RWPE1 (cell line): ENCODE measurements at regions not wholly inside any gene's neighbourhood (a gene's known extent, or its start where the extent isn't known, plus 50 kb on each side); places are given as distances from the start of the nearest gene placed in this dataset.

Experiments used
- CTCF ChIA-PET: fragments of 350-600 bp; sonication (Branson Sonifier 250); formaldehyde crosslinking; extraction: SDS; loops from one replicate; lab custom pipeline; 2021; lab: Yijun Ruan, JAX
- POLR2A ChIA-PET: fragments of 400-600 bp; formaldehyde crosslinking; extraction: SDS; loops from one replicate; lab custom pipeline; 2020; ENCODE audit warnings: antibody characterized with exemption; ENCODE audit not compliant: low non-redundant PET; lab: Yijun Ruan, JAX
- DNase-seq: peaks from one replicate; pipeline ENCODE4 v3.0.0; 2012; ENCODE audit warnings: low spot score
- H3K27ac ChIP-seq: fragments of 450-650 bp; 2 replicates; pipeline ENCODE4 v1.5.1; 2017
- TF ChIP-seq, protein P1 (sequence below): fragments of 450-650 bp; conservative IDR thresholded peaks from 2 replicates; pipeline ENCODE4 v1.5.1; 2017; ENCODE audit warnings: low read depth, mild to moderate bottlenecking

DNA sequence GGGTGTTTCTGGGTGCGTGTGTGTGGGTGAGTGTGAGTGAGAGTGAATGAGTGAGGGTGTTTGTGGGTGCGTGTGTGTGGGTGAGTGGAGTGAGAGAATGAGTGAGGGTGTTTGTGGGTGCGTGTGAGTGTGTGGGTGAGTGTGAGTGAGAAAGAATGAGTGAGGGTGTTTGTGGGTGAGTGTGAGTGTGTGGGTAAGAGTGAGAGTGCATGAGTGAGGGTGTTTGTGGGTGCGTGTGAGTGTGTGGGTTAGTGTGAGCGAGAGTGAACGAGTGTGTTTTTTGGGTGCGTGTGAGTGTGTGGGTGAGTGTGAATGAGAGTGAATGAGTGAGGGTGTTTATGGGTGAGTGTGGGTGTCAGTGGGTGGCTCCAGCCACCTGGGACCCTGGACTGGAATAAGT is 1676.1 kb upstream of the TENM3 start:
- DNase-seq = no peak
- H3K27ac ChIP-seq = no peak overlapping the region
- POLR2A ChIA-PET = no interaction called here
- TF ChIP-seq, protein P1, sequence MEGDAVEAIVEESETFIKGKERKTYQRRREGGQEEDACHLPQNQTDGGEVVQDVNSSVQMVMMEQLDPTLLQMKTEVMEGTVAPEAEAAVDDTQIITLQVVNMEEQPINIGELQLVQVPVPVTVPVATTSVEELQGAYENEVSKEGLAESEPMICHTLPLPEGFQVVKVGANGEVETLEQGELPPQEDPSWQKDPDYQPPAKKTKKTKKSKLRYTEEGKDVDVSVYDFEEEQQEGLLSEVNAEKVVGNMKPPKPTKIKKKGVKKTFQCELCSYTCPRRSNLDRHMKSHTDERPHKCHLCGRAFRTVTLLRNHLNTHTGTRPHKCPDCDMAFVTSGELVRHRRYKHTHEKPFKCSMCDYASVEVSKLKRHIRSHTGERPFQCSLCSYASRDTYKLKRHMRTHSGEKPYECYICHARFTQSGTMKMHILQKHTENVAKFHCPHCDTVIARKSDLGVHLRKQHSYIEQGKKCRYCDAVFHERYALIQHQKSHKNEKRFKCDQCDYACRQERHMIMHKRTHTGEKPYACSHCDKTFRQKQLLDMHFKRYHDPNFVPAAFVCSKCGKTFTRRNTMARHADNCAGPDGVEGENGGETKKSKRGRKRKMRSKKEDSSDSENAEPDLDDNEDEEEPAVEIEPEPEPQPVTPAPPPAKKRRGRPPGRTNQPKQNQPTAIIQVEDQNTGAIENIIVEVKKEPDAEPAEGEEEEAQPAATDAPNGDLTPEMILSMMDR = no peak
- CTCF ChIA-PET = no interaction called here

GRCh38 chr4:180571516-180572055 is 1671.6 kb upstream of the TENM3 start:
- no peak for DNase-seq
- no peak overlapping the region for H3K27ac ChIP-seq
- TF ChIP-seq, protein P1 = no peak
- ChIA-PET POLR2A (no interaction called here), CTCF (no interaction called here)

GRCh38 chr4:180578175-180578574 is 1665.0 kb upstream of the TENM3 start:
- POLR2A ChIA-PET = interaction anchor here (0.6 kb wide), 1 partner anchor 127 kb away, joined by 3 read pairs; no protein-coding TSS in a partner anchor
- DNase-seq = no peak
- H3K27ac ChIP-seq = no peak overlapping the region
- TF ChIP-seq, protein P1 = no peak
- CTCF ChIA-PET = interaction anchor here (0.6 kb wide), 1 partner anchor 22 kb away, joined by 3 read pairs; no protein-coding TSS in a partner anchor

DNA sequence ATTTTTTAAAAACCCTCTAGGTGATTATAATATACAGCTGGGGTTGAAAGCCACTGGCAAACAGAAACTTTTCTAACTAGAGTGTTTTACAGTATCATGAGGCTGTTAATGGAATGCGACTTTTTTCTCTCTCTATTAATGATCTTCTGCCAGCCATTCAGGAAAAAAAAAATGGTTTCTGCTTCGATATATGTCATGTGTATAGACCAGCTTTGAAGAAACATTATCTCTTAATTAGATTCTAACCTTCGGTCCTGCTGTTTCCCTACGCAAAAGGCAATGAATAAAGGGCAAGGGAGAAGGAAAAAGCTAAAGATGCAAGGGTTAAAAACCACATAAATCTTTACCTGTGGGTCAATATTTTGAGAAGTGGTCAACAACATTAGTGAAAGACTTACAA is 1662.1 kb upstream of the TENM3 start:
- no peak for DNase-seq
- ChIA-PET POLR2A (no interaction called here), CTCF (no interaction called here)
- H3K27ac ChIP-seq = no peak overlapping the region
- TF ChIP-seq, protein P1 = no peak

- CTCF ChIA-PET = no interaction called here
Measured at GRCh38 chr4:180587379-180587778, 1655.8 kb upstream of the TENM3 start.

GRCh38 chr4:180589575-180589974 is 1653.6 kb upstream of the TENM3 start:
- ChIA-PET POLR2A (no interaction called here), CTCF (no interaction called here)
- TF ChIP-seq, protein P1 = no peak
- no peak for DNase-seq
- H3K27ac ChIP-seq = no peak overlapping the region

More at GRCh38 chr4:180587379-180587778, 1655.8 kb upstream of the TENM3 start:
- no peak overlapping the region for H3K27ac ChIP-seq
- TF ChIP-seq, protein P1 = no peak
- POLR2A ChIA-PET = no interaction called here
- no peak for DNase-seq
